HG03060 (cell line): ENCODE measurements at regions not wholly inside any gene's neighbourhood (a gene's known extent, or its start where the extent isn't known, plus 50 kb on each side); places are given as distances from the start of the nearest gene placed in this dataset.
"Not testable (repeated sequence)": the region's sequence is repeated elsewhere in the genome, so short reads cannot be mapped to it uniquely, and the experiment has no call there.

ENCODE experiments used
- ATAC-seq: cut with Tn5 transposase; IDR thresholded peaks from one replicate; pipeline ENCODE4 v1.9.1; 2021; ENCODE audit warnings: low read depth, moderate number of reproducible peaks; ENCODE audit not compliant: unreplicated experiment

- ATAC-seq = no peak
These were observed 529.4 kb upstream of the TSPY4 start for GRCh38 chrY:8807648-8808408.

GRCh38 chrY:8808611-8809010 is 528.7 kb upstream of the TSPY4 start:
- no peak for ATAC-seq

- no peak for ATAC-seq
These were observed 528.2 kb upstream of the TSPY4 start for GRCh38 chrY:8809076-8809475.

- no peak for ATAC-seq
These were observed 523.1 kb upstream of the TSPY4 start for GRCh38 chrY:8814143-8814542.

GRCh38 chrY:8815616-8816015 is 521.6 kb upstream of the TSPY4 start:
- no peak for ATAC-seq

- no peak for ATAC-seq
These were observed 517.2 kb upstream of the TSPY4 start for GRCh38 chrY:8820032-8820431.

GRCh38 chrY:8821106-8821505 is 516.2 kb upstream of the TSPY4 start:
- no peak for ATAC-seq

- no peak for ATAC-seq
These were observed 485.0 kb upstream of the TSPY4 start for GRCh38 chrY:8852278-8852677.

- ATAC-seq = no peak
These were observed 448.9 kb upstream of the TSPY4 start for GRCh38 chrY:8888371-8888770.

- ATAC-seq = no peak
These were observed 439.4 kb upstream of the TSPY4 start for GRCh38 chrY:8897876-8898275.

- no peak for ATAC-seq
These were observed 432.1 kb upstream of the TSPY4 start for GRCh38 chrY:8905141-8905540.

- not testable (repeated sequence) for ATAC-seq
These were observed 414.7 kb upstream of the TSPY4 start for GRCh38 chrY:8922576-8922975.
